Nephron progenitor cell (in vitro differentiated cells): ENCODE measurements at regions not wholly inside any gene's neighbourhood (a gene's known extent, or its start where the extent isn't known, plus 50 kb on each side); places are given as distances from the start of the nearest gene placed in this dataset.

Source experiments
- DNase-seq: peaks from one replicate; pipeline ENCODE4 v3.0.0; 2021
- H3K27ac Mint-ChIP-seq: 2 replicates; pipeline ENCODE4 v1.8.0; 2021; ENCODE audit warnings: mild to moderate bottlenecking, moderate library complexity, mixed read lengths
- H3K27me3 Mint-ChIP-seq: 2 replicates; pipeline ENCODE4 v1.8.0; 2021; ENCODE audit warnings: mild to moderate bottlenecking, low read depth, mixed read lengths; ENCODE audit not compliant: poor library complexity
- H3K36me3 Mint-ChIP-seq: 2 replicates; pipeline ENCODE4 v1.8.0; 2021; ENCODE audit warnings: low read depth, mixed read lengths
- H3K4me1 Mint-ChIP-seq: 2 replicates; pipeline ENCODE4 v1.8.0; 2021; ENCODE audit warnings: mixed read lengths
- H3K4me3 Mint-ChIP-seq: 2 replicates; pipeline ENCODE4 v1.8.0; 2021; ENCODE audit warnings: mild to moderate bottlenecking, moderate library complexity, mixed read lengths
- H3K9me3 Mint-ChIP-seq: 2 replicates; pipeline ENCODE4 v1.8.0; 2021; ENCODE audit warnings: mild to moderate bottlenecking, moderate library complexity, mixed read lengths
- TF ChIP-seq, protein P1 (sequence below): fragments of 200-600 bp; sonication (generic); IDR thresholded peaks from 2 replicates; pipeline ENCODE4 v1.5.0; 2021; ENCODE audit warnings: antibody characterized with exemption

DNA sequence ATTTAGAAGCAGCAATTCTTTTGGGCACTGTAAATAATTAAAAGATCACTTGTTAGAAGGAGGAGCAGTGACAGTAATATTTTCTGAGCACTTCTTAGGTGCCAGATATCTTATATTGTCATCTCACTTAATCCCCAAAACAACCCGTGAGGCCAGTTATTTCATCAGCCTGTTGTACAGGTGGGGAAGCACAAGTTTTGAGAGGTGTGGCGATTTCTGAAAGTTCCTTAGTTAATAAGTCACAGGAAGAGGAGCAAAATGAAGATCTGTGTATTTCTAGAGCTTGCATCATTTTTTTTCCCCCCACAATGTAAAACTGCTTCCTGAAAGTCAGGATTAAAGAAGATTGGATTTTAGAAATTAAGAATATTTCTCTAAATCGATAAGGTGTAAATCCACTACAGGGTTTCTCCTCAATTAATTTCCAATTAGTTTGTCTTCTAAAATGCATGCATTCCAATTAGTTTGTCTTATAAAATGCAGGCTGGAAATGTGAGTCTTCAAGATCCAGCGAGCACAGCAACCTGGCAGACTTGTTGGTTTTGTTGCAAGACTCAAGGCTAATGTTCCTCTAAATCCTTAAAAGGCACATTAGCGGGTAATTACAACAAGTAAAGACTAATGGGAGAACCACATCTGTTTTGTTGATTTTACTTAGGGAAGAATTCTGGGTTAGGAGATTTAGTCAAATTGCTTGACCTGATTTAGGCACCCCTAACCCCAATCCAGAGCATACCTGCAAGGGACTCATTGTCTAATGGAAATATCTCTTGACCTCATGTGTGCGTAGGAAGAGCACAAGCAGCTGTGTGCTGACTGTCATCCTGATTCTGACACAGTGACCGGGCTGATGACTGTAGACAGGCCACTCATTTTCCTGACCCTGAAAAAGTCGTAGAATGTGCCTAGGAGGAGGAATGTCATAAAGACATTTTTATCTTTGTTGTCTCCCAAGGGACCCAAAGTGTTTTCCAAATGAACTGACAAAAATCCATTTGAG lies 272.0 kb downstream of the BAMBI start:
- TF ChIP-seq, protein P1, sequence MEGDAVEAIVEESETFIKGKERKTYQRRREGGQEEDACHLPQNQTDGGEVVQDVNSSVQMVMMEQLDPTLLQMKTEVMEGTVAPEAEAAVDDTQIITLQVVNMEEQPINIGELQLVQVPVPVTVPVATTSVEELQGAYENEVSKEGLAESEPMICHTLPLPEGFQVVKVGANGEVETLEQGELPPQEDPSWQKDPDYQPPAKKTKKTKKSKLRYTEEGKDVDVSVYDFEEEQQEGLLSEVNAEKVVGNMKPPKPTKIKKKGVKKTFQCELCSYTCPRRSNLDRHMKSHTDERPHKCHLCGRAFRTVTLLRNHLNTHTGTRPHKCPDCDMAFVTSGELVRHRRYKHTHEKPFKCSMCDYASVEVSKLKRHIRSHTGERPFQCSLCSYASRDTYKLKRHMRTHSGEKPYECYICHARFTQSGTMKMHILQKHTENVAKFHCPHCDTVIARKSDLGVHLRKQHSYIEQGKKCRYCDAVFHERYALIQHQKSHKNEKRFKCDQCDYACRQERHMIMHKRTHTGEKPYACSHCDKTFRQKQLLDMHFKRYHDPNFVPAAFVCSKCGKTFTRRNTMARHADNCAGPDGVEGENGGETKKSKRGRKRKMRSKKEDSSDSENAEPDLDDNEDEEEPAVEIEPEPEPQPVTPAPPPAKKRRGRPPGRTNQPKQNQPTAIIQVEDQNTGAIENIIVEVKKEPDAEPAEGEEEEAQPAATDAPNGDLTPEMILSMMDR = no peak
- no peak for DNase-seq
- H3K27me3 Mint-ChIP-seq = peaks cover 2% of the 10 kb centered on the region
- no peak overlapping the region for H3K27ac Mint-ChIP-seq
- H3K36me3 Mint-ChIP-seq = peaks cover 15% of the 10 kb centered on the region
- peaks cover 20% of the 10 kb centered on the region for H3K9me3 Mint-ChIP-seq
- peaks cover 24% of the 10 kb centered on the region for H3K4me1 Mint-ChIP-seq
- no peak overlapping the region for H3K4me3 Mint-ChIP-seq

DNA sequence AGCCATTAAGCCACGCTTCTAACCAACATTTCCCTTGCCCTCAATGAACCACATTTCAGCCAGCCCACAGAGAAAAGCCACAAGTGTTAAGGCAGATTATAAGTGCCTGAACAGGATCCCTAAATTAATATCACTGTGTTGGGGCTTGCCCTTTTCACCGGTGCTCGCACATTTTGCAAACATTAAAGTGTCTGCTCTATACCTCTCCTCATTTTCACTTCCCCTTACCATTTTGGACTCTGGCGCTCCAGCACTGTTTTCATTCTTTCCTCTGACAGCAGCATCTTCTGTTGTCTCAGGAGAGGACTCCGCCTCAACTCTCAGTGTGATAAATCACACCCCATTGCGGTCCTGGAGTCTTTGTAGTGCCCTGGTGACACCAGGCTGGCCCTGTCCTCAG lies 274.2 kb downstream of the BAMBI start:
- no peaks in the 10 kb centered on the region for H3K9me3 Mint-ChIP-seq
- peak; percentile 10 for DNase-seq
- H3K36me3 Mint-ChIP-seq = no peaks in the 10 kb centered on the region
- no peak overlapping the region for H3K27ac Mint-ChIP-seq
- no peak overlapping the region for H3K4me3 Mint-ChIP-seq
- H3K4me1 Mint-ChIP-seq = peaks cover 20% of the 10 kb centered on the region
- peaks cover 3% of the 10 kb centered on the region for H3K27me3 Mint-ChIP-seq
- TF ChIP-seq, protein P1 = no peak

DNA sequence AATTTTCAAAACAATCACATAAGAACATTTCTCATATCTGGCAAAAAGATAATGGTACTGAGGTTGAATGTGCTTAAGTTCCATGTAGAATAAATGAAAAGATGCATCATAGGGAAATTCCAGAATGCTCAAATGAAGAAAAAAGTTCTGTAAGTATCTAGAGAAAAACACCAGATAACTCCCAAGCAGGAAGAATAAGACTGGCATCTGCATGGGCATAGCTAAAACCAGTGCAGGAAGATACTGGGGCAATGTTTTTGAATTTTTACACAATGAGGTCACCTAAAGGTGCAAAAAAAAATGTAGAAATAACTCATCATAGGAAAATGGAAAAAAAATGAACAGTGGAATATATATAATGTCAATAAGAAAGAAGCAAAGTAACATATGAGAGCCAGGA lies 275.2 kb downstream of the BAMBI start:
- Mint-ChIP-seq H3K36me3 (peaks cover under 1% of the 10 kb centered on the region), H3K4me3 (no peak overlapping the region), H3K27ac (no peak overlapping the region), H3K27me3 (peaks cover 3% of the 10 kb centered on the region), H3K9me3 (peaks cover 8% of the 10 kb centered on the region), H3K4me1 (peaks cover 15% of the 10 kb centered on the region)
- DNase-seq = no peak
- TF ChIP-seq, protein P1 = no peak

DNA sequence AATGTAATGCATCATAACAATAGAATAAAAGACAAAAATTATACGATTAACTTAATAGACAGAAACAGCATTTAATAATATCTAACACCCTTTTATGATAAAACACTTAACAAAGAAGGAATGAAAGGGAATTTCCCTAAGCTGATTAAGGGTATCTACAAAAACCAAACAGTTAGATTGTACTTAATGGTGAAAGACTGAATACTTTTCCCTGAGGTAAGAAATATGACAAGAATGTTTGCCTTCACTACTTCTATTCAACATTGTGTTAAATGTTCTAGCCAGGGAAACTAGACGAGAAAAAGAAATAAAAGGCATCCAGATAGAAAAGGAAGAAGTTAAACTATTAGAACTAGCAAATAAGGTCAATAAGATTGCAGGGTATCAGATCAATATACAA lies 276.9 kb downstream of the BAMBI start:
- no peak overlapping the region for H3K27ac Mint-ChIP-seq
- peaks cover 14% of the 10 kb centered on the region for H3K9me3 Mint-ChIP-seq
- peaks cover 3% of the 10 kb centered on the region for H3K27me3 Mint-ChIP-seq
- H3K4me1 Mint-ChIP-seq = peaks cover 15% of the 10 kb centered on the region
- TF ChIP-seq, protein P1 = no peak
- no peak for DNase-seq
- no peak overlapping the region for H3K4me3 Mint-ChIP-seq
- H3K36me3 Mint-ChIP-seq = peaks cover 6% of the 10 kb centered on the region

DNA sequence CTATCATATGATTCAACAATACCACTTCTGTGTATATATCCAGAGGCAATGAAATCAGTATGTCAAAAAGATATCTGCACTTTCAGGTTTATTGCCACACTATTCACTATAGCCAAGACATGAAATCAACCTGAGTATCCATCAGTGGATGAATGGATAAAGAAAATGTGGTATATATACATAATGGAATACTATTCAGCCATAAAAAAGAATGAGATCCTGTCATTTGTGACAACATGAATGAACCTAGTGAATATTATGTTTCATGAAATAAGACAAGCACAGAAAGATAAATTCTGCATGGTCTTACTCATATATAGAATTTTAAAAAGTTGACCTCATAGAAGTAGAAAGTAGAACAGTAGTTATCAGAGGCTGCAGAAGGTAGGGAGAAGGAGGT lies 281.1 kb downstream of the BAMBI start:
- Mint-ChIP-seq H3K4me1 (no peaks in the 10 kb centered on the region), H3K36me3 (peaks cover 6% of the 10 kb centered on the region), H3K27ac (no peak overlapping the region), H3K4me3 (no peak overlapping the region), H3K9me3 (peaks cover 31% of the 10 kb centered on the region), H3K27me3 (peaks cover 3% of the 10 kb centered on the region)
- TF ChIP-seq, protein P1 = no peak
- DNase-seq = no peak
